Mucosa of stomach (tissue), 1 donor: ENCODE measurements at regions not wholly inside any gene's neighbourhood (a gene's known extent, or its start where the extent isn't known, plus 50 kb on each side); places are given as distances from the start of the nearest gene placed in this dataset.

ENCODE experiments used
- H3K27me3 ChIP-seq: one replicate; pipeline ENCODE4 v1.7.0; 2013; ENCODE audit warnings: mild to moderate bottlenecking, low read length; ENCODE audit not compliant: control insufficient read depth, insufficient read depth
- H3K36me3 ChIP-seq: one replicate; pipeline ENCODE4 v1.7.0; 2013; ENCODE audit warnings: low read length; ENCODE audit not compliant: control insufficient read depth, insufficient read depth
- H3K4me1 ChIP-seq: one replicate; pipeline ENCODE4 v1.7.0; 2013; ENCODE audit warnings: mild to moderate bottlenecking, low read length; ENCODE audit not compliant: control insufficient read depth, insufficient read depth
- H3K4me3 ChIP-seq: one replicate; pipeline ENCODE4 v1.7.0; 2013; ENCODE audit warnings: low read length
- H3K9ac ChIP-seq: one replicate; pipeline ENCODE4 v1.7.0; 2013; ENCODE audit warnings: mild to moderate bottlenecking, low read length, moderate library complexity
- H3K9me3 ChIP-seq: one replicate; pipeline ENCODE4 v1.7.0; 2013; ENCODE audit warnings: mild to moderate bottlenecking, low read length, moderate library complexity; ENCODE audit not compliant: control insufficient read depth
- donor health status: Pancreatic carcinoma.

- H3K4me3 ChIP-seq, result no peak overlapping the region
- no peak overlapping the region for H3K9ac ChIP-seq
- no peaks in the 10 kb centered on the region for H3K36me3 ChIP-seq
- H3K9me3 ChIP-seq, result no peaks in the 10 kb centered on the region
- H3K27me3 ChIP-seq, result no peaks in the 10 kb centered on the region
- H3K4me1 ChIP-seq, result no peaks in the 10 kb centered on the region
Measured at GRCh38 chr12:92462527-92462926, 240.3 kb upstream of the PLEKHG7 start.

- H3K4me3 ChIP-seq, result no peak overlapping the region
- no peaks in the 10 kb centered on the region for H3K9me3 ChIP-seq
- no peaks in the 10 kb centered on the region for H3K4me1 ChIP-seq
Measured at GRCh38 chr12:92462049-92462448, 240.7 kb upstream of the PLEKHG7 start.

DNA sequence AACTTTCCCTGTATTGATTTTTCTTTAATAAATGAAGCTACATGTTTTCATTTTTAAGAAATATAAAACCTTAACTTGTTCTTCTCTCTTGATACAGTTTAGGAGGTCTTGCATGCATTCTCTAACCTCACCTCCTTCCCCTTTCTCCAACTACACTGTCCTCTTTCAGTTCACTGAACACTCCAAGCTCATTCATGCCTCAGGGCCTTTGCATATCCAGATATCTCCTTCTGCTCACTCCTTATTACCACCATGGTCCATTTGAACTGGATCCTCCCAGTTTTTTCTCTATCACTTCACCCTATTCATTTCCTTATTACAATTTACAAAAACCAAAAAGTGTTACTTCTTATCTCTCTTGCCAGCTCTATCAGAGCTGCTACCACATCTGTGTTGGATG is 242.9 kb upstream of the PLEKHG7 start:
- H3K9ac ChIP-seq, result no peak overlapping the region
- no peaks in the 10 kb centered on the region for H3K27me3 ChIP-seq
- H3K36me3 ChIP-seq, result no peaks in the 10 kb centered on the region
- no peaks in the 10 kb centered on the region for H3K4me1 ChIP-seq
- H3K4me3 ChIP-seq, result no peak overlapping the region
- H3K9me3 ChIP-seq, result no peaks in the 10 kb centered on the region

More at GRCh38 chr12:92462049-92462448, 240.7 kb upstream of the PLEKHG7 start:
- Histone ChIP-seq H3K36me3 (no peaks in the 10 kb centered on the region), H3K9ac (no peak overlapping the region), H3K27me3 (no peaks in the 10 kb centered on the region)

DNA sequence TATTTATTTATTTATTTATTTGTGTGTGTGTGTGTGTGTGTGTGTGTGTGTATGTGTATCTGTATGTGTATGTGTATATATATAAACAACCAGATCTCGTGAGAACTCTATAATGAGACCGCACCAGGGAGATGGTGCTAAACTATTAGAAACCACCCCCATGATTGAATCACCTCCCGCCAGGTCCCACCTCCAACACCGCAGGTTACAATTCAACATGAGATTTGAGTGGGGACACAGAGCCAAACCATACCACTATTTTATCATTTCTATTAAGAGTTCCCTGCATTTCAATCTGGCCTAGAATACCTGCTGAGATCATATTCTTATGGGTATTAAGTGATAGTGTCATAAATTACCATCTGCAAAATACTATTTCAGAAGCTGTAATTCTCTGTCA is 243.8 kb upstream of the PLEKHG7 start:
- Histone ChIP-seq H3K4me3 (no peak overlapping the region), H3K9me3 (no peaks in the 10 kb centered on the region), H3K4me1 (no peaks in the 10 kb centered on the region), H3K36me3 (no peaks in the 10 kb centered on the region), H3K27me3 (no peaks in the 10 kb centered on the region), H3K9ac (no peak overlapping the region)

GRCh38 chr12:92457458-92458180 is 245.2 kb upstream of the PLEKHG7 start:
- H3K9ac ChIP-seq, result no peak overlapping the region
- no peaks in the 10 kb centered on the region for H3K27me3 ChIP-seq
- H3K9me3 ChIP-seq, result no peaks in the 10 kb centered on the region
- H3K4me1 ChIP-seq, result no peaks in the 10 kb centered on the region
- no peak overlapping the region for H3K4me3 ChIP-seq
- no peaks in the 10 kb centered on the region for H3K36me3 ChIP-seq

- H3K4me3 ChIP-seq, result no peak overlapping the region
- no peak overlapping the region for H3K9ac ChIP-seq
- H3K27me3 ChIP-seq, result no peaks in the 10 kb centered on the region
- H3K36me3 ChIP-seq, result no peaks in the 10 kb centered on the region
- H3K4me1 ChIP-seq, result no peaks in the 10 kb centered on the region
- H3K9me3 ChIP-seq, result no peaks in the 10 kb centered on the region
Measured at GRCh38 chr12:92452763-92453162, 250.0 kb upstream of the PLEKHG7 start.

DNA sequence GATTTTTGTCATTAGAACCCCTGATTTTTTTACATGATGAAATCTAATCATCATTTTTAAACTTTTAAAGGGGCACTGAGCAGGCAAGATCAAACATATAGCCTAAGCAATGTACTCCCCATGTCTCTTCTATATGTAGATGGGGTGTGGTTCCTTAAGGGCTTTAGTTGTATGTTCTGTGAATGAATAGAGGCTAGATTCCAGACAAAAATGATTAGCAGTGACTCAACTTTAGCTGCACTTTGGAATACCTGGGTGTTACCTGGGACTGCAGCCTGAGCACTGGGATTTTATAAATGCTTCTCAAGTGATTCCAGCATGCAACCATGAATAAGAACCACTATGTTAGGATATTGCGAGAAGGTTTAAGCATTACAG is 256.7 kb upstream of the PLEKHG7 start:
- Histone ChIP-seq H3K36me3 (no peaks in the 10 kb centered on the region), H3K27me3 (no peaks in the 10 kb centered on the region), H3K9me3 (no peaks in the 10 kb centered on the region), H3K9ac (no peak overlapping the region), H3K4me3 (no peak overlapping the region), H3K4me1 (peaks cover 10% of the 10 kb centered on the region)

GRCh38 chr12:92445253-92446082 is 257.3 kb upstream of the PLEKHG7 start:
- H3K9ac ChIP-seq, result no peak overlapping the region
- H3K4me3 ChIP-seq, result no peak overlapping the region
- H3K36me3 ChIP-seq, result no peaks in the 10 kb centered on the region
- peaks cover 10% of the 10 kb centered on the region for H3K4me1 ChIP-seq
- no peaks in the 10 kb centered on the region for H3K27me3 ChIP-seq
- H3K9me3 ChIP-seq, result no peaks in the 10 kb centered on the region

DNA sequence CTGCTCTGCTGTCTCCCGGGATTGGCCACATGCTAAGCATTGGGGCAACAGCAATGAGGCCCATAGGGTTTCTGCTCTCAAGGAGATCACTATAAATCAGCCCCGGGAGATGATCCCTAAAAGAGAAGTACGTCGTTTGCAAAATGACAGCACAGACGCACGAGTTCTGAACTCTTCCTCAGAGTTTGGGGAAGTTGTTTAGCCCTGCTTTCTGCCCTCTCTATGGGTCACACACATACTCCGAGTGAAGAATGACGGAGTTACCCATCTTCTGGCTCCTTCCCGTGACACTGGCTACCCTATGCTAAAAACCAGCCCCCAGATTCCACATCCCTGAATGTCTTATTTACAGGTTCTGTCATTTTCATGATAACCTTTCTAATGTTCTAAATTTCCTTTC is 258.0 kb upstream of the PLEKHG7 start:
- Histone ChIP-seq H3K27me3 (no peaks in the 10 kb centered on the region), H3K4me3 (no peak overlapping the region), H3K4me1 (peaks cover 10% of the 10 kb centered on the region), H3K9ac (no peak overlapping the region), H3K36me3 (no peaks in the 10 kb centered on the region), H3K9me3 (no peaks in the 10 kb centered on the region)

DNA sequence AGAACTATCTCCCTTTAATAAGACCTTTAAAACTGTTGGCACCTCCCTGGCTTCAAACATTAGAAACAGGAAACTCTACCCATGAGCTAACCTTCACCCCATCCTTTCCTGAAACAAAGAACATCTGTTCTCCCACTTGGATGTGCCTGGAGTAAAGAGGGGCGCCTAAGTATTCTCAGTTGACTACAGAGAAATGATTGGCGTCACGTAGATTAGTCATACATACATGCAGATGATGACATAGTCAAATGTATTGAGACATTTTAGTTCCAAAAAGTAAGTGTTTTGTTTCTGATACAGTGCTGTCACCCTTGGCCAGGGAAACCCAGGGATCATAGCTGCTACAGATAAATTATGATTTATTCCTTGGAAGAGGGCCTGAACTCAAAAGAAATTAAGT is 260.0 kb upstream of the PLEKHG7 start:
- Histone ChIP-seq H3K9me3 (no peaks in the 10 kb centered on the region), H3K36me3 (no peaks in the 10 kb centered on the region), H3K4me1 (peaks cover 10% of the 10 kb centered on the region), H3K27me3 (no peaks in the 10 kb centered on the region), H3K9ac (no peak overlapping the region), H3K4me3 (no peak overlapping the region)

DNA sequence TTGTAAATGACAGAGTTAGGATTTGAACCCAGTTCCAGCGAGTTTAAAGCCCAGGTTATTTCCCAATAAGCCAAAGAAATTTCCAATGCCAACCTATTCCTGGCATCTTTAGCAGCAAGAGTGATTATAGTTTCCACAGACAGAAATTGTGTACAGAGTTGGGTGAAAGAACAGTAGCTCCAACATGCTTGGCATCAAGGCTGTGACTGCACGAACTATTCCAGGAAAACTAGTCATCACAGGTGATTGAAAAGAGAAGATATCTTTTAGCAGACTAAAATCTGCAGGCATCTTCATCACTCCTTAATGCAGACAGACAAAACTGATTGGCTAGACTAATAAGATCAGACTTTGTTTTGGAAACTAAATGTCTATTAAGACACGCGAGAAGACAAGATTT is 262.7 kb upstream of the PLEKHG7 start:
- H3K4me3 ChIP-seq, result no peak overlapping the region
- H3K36me3 ChIP-seq, result no peaks in the 10 kb centered on the region
- H3K9ac ChIP-seq, result no peak overlapping the region
- H3K4me1 ChIP-seq, result peaks cover under 1% of the 10 kb centered on the region
- H3K27me3 ChIP-seq, result no peaks in the 10 kb centered on the region
- no peaks in the 10 kb centered on the region for H3K9me3 ChIP-seq

- Histone ChIP-seq H3K9me3 (no peaks in the 10 kb centered on the region), H3K9ac (no peak overlapping the region), H3K36me3 (no peaks in the 10 kb centered on the region), H3K27me3 (no peaks in the 10 kb centered on the region), H3K4me3 (no peak overlapping the region), H3K4me1 (no peaks in the 10 kb centered on the region)
Measured at GRCh38 chr12:92439420-92439805, 263.4 kb upstream of the PLEKHG7 start.
